Pancreas (tissue), 10 donors: ENCODE measurements at regions not wholly inside any gene's neighbourhood (a gene's known extent, or its start where the extent isn't known, plus 50 kb on each side); places are given as distances from the start of the nearest gene placed in this dataset.

Experiments
- ATAC-seq, 4 donors: fragments of 200-7000 bp; cut with Tn5 transposase; one replicate each; pipeline versions ENCODE4 v1.8.0 to v1.9.1; 2020; ENCODE audit warnings: mild to moderate bottlenecking in 4 of 4, moderate library complexity in 4 of 4
- DNase-seq, 6 donors: peaks; one replicate each; pipeline ENCODE4 v3.0.0-alpha.2; 2020
- FAIRE-seq: peaks from 2 replicates; lab custom pipeline; 2012; peaks lifted over from hg19 to GRCh38; lab: Jason Lieb, UNC
- H3K27ac ChIP-seq, 4 donors: fragments of 200-600 bp; sonication (generic); 1 replicate in 3 of 4; 2 replicates in 1 of 4; pipeline versions ENCODE4 v1.5.0 to v1.8.0; 2020
- H3K27me3 ChIP-seq, 4 donors: fragments of 200-600 bp; one replicate each; pipeline ENCODE4 v1.8.0; 2021
- H3K36me3 ChIP-seq, 3 donors: fragments of 200-600 bp; sonication (generic) in 1 of 3; one replicate each; pipeline versions ENCODE4 v1.5.0 to v1.8.0; 2020 to 2021
- H3K4me1 ChIP-seq, 3 donors: fragments of 200-600 bp; one replicate each; pipeline ENCODE4 v1.8.0; 2021
- H3K4me3 ChIP-seq, 4 donors: fragments of 200-600 bp; sonication (generic) in 2 of 4; one replicate each; pipeline versions ENCODE4 v1.5.0 to v1.8.0; 2020 to 2021
- H3K9me3 ChIP-seq, 4 donors: fragments of 200-600 bp; one replicate each; pipeline ENCODE4 v1.8.0; 2021
- CTCF ChIP-seq, 4 donors: fragments of 200-600 bp; sonication (generic) in 3 of 4; IDR thresholded peaks; one replicate each; pipeline versions ENCODE4 v1.5.0 to v1.8.0; 2021; ENCODE audit warnings: antibody characterized with exemption in 4 of 4
- WGBS, 2 donors: extraction: QIAGEN DNeasy Blood & Tissue Kit; methylation state at CpG; one replicate each; pipeline ENCODE4 v1.1.7; 2013; 5-methylcytosine and 5-hydroxymethylcytosine counted together
- intact Hi-C, 3 donors: fragments of 100-400 bp; cut with DNase I; formaldehyde crosslinking; loops; one replicate each; pipeline versions ENCODE4 v1.11.1 to v1.14.2; 2022
- donor health status: healthy with polysubstance abuse.
- donor health status: DM: no; HTN: no; CAD: no; lungs with moderate emphysema.
- donor health status: DM: no; HTN: no; CAD: no.
- donor health status: control.
- donor health status: control.
- donor health status: Bipolar disorder and iron deficiency.
- donor health status: DM: yes; HTN: yes; CAD: no.
- donor health status: DM: no; HTN: no; CAD: no.
- donor health status: DM: no; HTN: no; CAD: no.
- donor health status: DM: yes; HTN: yes; CAD: no.

GRCh38 chr2:196403471-196403870 lies 232.1 kb upstream of the STK17B start:
- H3K4me1 ChIP-seq, result peaks cover 0 to 9% (median 0%) of the 10 kb centered on the region in 3 donors
- FAIRE-seq (no peak), DNase-seq (no peak), ATAC-seq (no peak)
- no peaks in the 10 kb centered on the region for H3K36me3 ChIP-seq
- no peak overlapping the region for H3K4me3 ChIP-seq
- no peak for TF ChIP-seq CTCF (IDR thresholded peaks at IDR 0.05)
- no peaks in the 10 kb centered on the region for H3K27me3 ChIP-seq
- intact Hi-C loops, result no loop called here
- no peak overlapping the region for H3K27ac ChIP-seq
- WGBS, 2 donors, result 12 to 33% methylated on average over 1 of the region's 1 CpG
- no peaks in the 10 kb centered on the region for H3K9me3 ChIP-seq

DNA sequence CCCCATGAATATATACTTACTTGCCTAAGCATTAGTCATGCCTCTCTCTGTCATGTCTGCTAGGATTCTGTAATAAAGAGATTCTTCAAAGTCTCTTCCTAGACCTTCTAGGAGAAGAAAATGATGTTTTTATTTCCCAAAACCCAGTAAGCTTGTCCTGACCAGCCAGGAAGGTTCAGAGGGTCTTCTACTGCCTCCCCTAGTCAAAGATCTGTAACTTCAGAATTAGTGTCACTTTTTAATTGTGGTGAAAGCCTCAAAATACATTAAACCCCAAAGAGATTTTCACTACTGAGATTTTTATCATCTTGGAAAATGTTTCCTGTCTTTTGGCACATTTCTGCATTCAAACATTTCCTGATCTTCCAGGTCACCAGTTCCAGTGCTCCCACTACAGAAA lies 232.9 kb upstream of the STK17B start:
- ATAC-seq, result no peak
- Histone ChIP-seq H3K4me1 (peaks cover 0 to 9% (median 0%) of the 10 kb centered on the region in 3 donors), H3K9me3 (no peaks in the 10 kb centered on the region), H3K27ac (no peak overlapping the region), H3K27me3 (no peaks in the 10 kb centered on the region), H3K4me3 (no peak overlapping the region), H3K36me3 (no peaks in the 10 kb centered on the region)
- DNase-seq, result no peak
- FAIRE-seq, result no peak
- TF ChIP-seq CTCF (IDR thresholded peaks at IDR 0.05), result no peak
- intact Hi-C loops, result no loop called here

- H3K27ac ChIP-seq, result no peak overlapping the region
- no peaks in the 10 kb centered on the region for H3K9me3 ChIP-seq
- H3K4me3 ChIP-seq, result no peak overlapping the region
- H3K27me3 ChIP-seq, result no peaks in the 10 kb centered on the region
- TF ChIP-seq CTCF (IDR thresholded peaks at IDR 0.05), result no peak
- DNase-seq (no peak), ATAC-seq (no peak), FAIRE-seq (no peak)
- intact Hi-C loops, result no loop called here
- WGBS, 2 donors, result 64 to 76% methylated on average over 1 of the region's 1 CpG
- no peaks in the 10 kb centered on the region for H3K4me1 ChIP-seq
- H3K36me3 ChIP-seq, result no peaks in the 10 kb centered on the region
Observed at GRCh38 chr2:196407675-196408264, 231.7 kb upstream of the CCDC150 start.

- Histone ChIP-seq H3K27ac (no peak overlapping the region), H3K4me3 (no peak overlapping the region), H3K4me1 (no peaks in the 10 kb centered on the region), H3K9me3 (no peaks in the 10 kb centered on the region), H3K36me3 (no peaks in the 10 kb centered on the region), H3K27me3 (no peaks in the 10 kb centered on the region)
- FAIRE-seq (no peak), DNase-seq (no peak), ATAC-seq (no peak)
- intact Hi-C loops, result no loop called here
- WGBS, 2 donors, result 57 to 83% methylated on average over 3 of the region's 3 CpGs
- TF ChIP-seq CTCF (IDR thresholded peaks at IDR 0.05), result no peak
Observed at GRCh38 chr2:196409376-196409775, 230.1 kb upstream of the CCDC150 start.

- Histone ChIP-seq H3K27ac (no peak overlapping the region), H3K4me3 (no peak overlapping the region), H3K4me1 (no peaks in the 10 kb centered on the region), H3K36me3 (no peaks in the 10 kb centered on the region), H3K27me3 (no peaks in the 10 kb centered on the region), H3K9me3 (no peaks in the 10 kb centered on the region)
- DNase-seq, result no peak
- TF ChIP-seq CTCF (IDR thresholded peaks at IDR 0.05), result no peak
- WGBS, 2 donors, result 88 to 94% methylated on average over 1 of the region's 1 CpG
- no peak for FAIRE-seq
- intact Hi-C loops, result no loop called here
- no peak for ATAC-seq
Observed at GRCh38 chr2:196410008-196410407, 229.5 kb upstream of the CCDC150 start.
